ENCODE measurements at regions not wholly inside any gene's neighbourhood (a gene's known extent, or its start where the extent isn't known, plus 50 kb on each side); places are given as distances from the start of the nearest gene placed in this dataset.

- TF ChIP-seq CTCF (conservative IDR thresholded peaks at IDR 0.05; ENCODE audit: low read depth): no peak
- ChIA-PET CTCF (interaction anchor here (1.4 kb wide), 1 partner anchor 48 kb away, joined by 6 read pairs; no protein-coding TSS in a partner anchor), POLR2A (ENCODE audit: low non-redundant PET) (interaction anchor here (1.0 kb wide), 1 partner anchor 70 kb away, joined by 6 read pairs; no protein-coding TSS in a partner anchor)
- no peak for DNase-seq (ENCODE audit: low spot score)
- H3K27ac ChIP-seq: no peak overlapping the region; the same call in 1 of the 2 replicates
Measured at GRCh38 chr6:37099442-37099841, 70.5 kb upstream of the PIM1 start.

- ChIA-PET CTCF (no interaction called here), POLR2A (ENCODE audit: low non-redundant PET) (no interaction called here)
- no peak overlapping the region for H3K27ac ChIP-seq
- DNase-seq (ENCODE audit: low spot score): no peak
- no peak for TF ChIP-seq CTCF (conservative IDR thresholded peaks at IDR 0.05; ENCODE audit: low read depth)
Measured at GRCh38 chr6:37100745-37101144, 69.2 kb upstream of the PIM1 start.

- no peak for TF ChIP-seq CTCF (conservative IDR thresholded peaks at IDR 0.05; ENCODE audit: low read depth)
- H3K27ac ChIP-seq: peak overlapping the region; percentile 87
- POLR2A ChIA-PET (ENCODE audit: low non-redundant PET): interaction anchor here (0.6 kb wide), 2 partner anchors 76 to 134 kb away, joined by 4 read pairs; no protein-coding TSS in a partner anchor
- DNase-seq (ENCODE audit: low spot score): no peak
- CTCF ChIA-PET: interaction anchor here (0.6 to 1.7 kb wide), 2 partner anchors 35 to 84 kb away, joined by 5 to 9 read pairs; no protein-coding TSS in a partner anchor
Measured at GRCh38 chr6:37101991-37102298, 68.0 kb upstream of the PIM1 start.

GRCh38 chr6:37102299-37103168 is 67.4 kb upstream of the PIM1 start:
- TF ChIP-seq CTCF (conservative IDR thresholded peaks at IDR 0.05; ENCODE audit: low read depth): no peak
- peak overlapping the region; percentile 87 for H3K27ac ChIP-seq
- ChIA-PET POLR2A (ENCODE audit: low non-redundant PET) (interaction anchor here (0.6 kb wide), 1 partner anchor 76 kb away, joined by 4 read pairs; no protein-coding TSS in a partner anchor), CTCF (interaction anchor here (0.6 to 1.7 kb wide), 3 partner anchors 36 to 84 kb away, joined by 5 to 9 read pairs (median 9); no protein-coding TSS in a partner anchor)
- peak; percentile 78 for DNase-seq (ENCODE audit: low spot score)

GRCh38 chr6:37103169-37104039 is 66.5 kb upstream of the PIM1 start:
- DNase-seq (ENCODE audit: low spot score): peak; percentile 30
- ChIA-PET CTCF (interaction anchor here (0.6 to 1.7 kb wide), 4 partner anchors 25 to 85 kb away, joined by 3 to 9 read pairs (median 6); no protein-coding TSS in a partner anchor), POLR2A (ENCODE audit: low non-redundant PET) (no interaction called here)
- no peak for TF ChIP-seq CTCF (conservative IDR thresholded peaks at IDR 0.05; ENCODE audit: low read depth)
- H3K27ac ChIP-seq: peak overlapping the region; percentile 87

GRCh38 chr6:37104824-37105147 is 65.2 kb upstream of the PIM1 start:
- H3K27ac ChIP-seq: no peak overlapping the region
- CTCF ChIA-PET: no interaction called here
- POLR2A ChIA-PET (ENCODE audit: low non-redundant PET): no interaction called here
- no peak for DNase-seq (ENCODE audit: low spot score)
- no peak for TF ChIP-seq CTCF (conservative IDR thresholded peaks at IDR 0.05; ENCODE audit: low read depth)

All from RWPE1 (cell line).